B cell (primary cell): ENCODE measurements at regions not wholly inside any gene's neighbourhood (a gene's known extent, or its start where the extent isn't known, plus 50 kb on each side); places are given as distances from the start of the nearest gene placed in this dataset.

Experiments used
- ATAC-seq: fragments of 200-7000 bp; cut with Tn5 transposase; one replicate; pipeline ENCODE4 v1.10.0; 2021; ENCODE audit warnings: low read depth, mild to moderate bottlenecking, moderate number of reproducible peaks, moderate library complexity
- CTCF ChIA-PET: fragments of 350-600 bp; sonication (Branson Sonifier 250); formaldehyde crosslinking; loops from one replicate; lab custom pipeline; 2021; ENCODE audit warnings: antibody characterized with exemption, inconsistent platforms; lab: Charles Lee
- POLR2A ChIA-PET: fragments of 350-600 bp; sonication (Branson Sonifier 250); formaldehyde crosslinking; loops from one replicate; lab custom pipeline; 2021; ENCODE audit warnings: antibody characterized with exemption; lab: Charles Lee
- DNase-seq: peaks from one replicate; pipeline ENCODE4 v3.0.0; 2013
- H2AFZ ChIP-seq: 2 replicates; pipeline ENCODE4 v1.6.1; 2012; ENCODE audit warnings: mild to moderate bottlenecking, low read depth, low read length; ENCODE audit not compliant: insufficient read depth, poor library complexity, severe bottlenecking
- H3K27ac ChIP-seq, 2 donors: 1 replicate in 1 of 2; 2 replicates in 1 of 2; pipeline ENCODE4 v1.5.1; 2012 to 2013; ENCODE audit warnings: low read length in 2 of 2, mild to moderate bottlenecking in 2 of 2, moderate library complexity in 1 of 2
- H3K27me3 ChIP-seq, 4 experiments: fragments of 200-600 bp in 1 of 4; sonication (generic) in 1 of 4; replicated peaks in 1 of 4; 1 replicate in 2 of 4; 2 replicates in 2 of 4; pipeline versions ENCODE4 v1.6.1 to v1.7.0; 2013 to 2016; ENCODE audit warnings: low read length in 3 of 4, mild to moderate bottlenecking in 2 of 4, mixed read lengths in 1 of 4, moderate library complexity in 1 of 4; ENCODE audit not compliant: insufficient read depth in 4 of 4, control insufficient read depth in 3 of 4; ENCODE audit errors: control extremely low read depth in 1 of 4
- H3K36me3 ChIP-seq, 2 experiments: replicated peaks in 1 of 2; 1 replicate in 1 of 2; 2 replicates in 1 of 2; pipeline versions ENCODE4 v1.6.1 to v1.7.1; 2013; ENCODE audit warnings: low read length in 1 of 2; ENCODE audit not compliant: insufficient read depth in 2 of 2, control insufficient read depth in 1 of 2; ENCODE audit errors: control extremely low read depth in 1 of 2, extremely low read depth in 1 of 2
- H3K4me1 ChIP-seq, 2 donors: fragments of 200-600 bp in 1 of 2; sonication (generic) in 1 of 2; 1 replicate in 1 of 2; 2 replicates in 1 of 2; pipeline versions ENCODE4 v1.5.1 to v1.6.1; 2013 to 2017; ENCODE audit warnings: low read length in 2 of 2; ENCODE audit not compliant: control insufficient read depth in 2 of 2, insufficient read depth in 2 of 2
- H3K4me2 ChIP-seq: replicated peaks from 2 replicates; pipeline ENCODE3; 2012; ENCODE audit warnings: mild to moderate bottlenecking, low read depth, low read length; ENCODE audit not compliant: poor library complexity, severe bottlenecking
- H3K4me3 ChIP-seq, 5 experiments: fragments of 200-600 bp in 1 of 5; sonication (generic) in 1 of 5; 1 replicate in 3 of 5; 2 replicates in 2 of 5; pipeline versions ENCODE4 v1.5.1 to v1.7.0; 2011 to 2016; ENCODE audit warnings: low read length in 4 of 5, mild to moderate bottlenecking in 4 of 5, low read depth in 2 of 5, control low read depth in 1 of 5, moderate library complexity in 1 of 5; ENCODE audit not compliant: insufficient read depth in 1 of 5; ENCODE audit errors: control extremely low read depth in 1 of 5, extremely low read depth in 1 of 5
- H3K79me2 ChIP-seq: fragments of 200-600 bp; sonication (generic); one replicate; pipeline ENCODE4 v1.6.0; 2016; ENCODE audit warnings: low read length; ENCODE audit not compliant: control insufficient read depth, insufficient read depth
- H3K9ac ChIP-seq: fragments of 200-600 bp; sonication (generic); 2 replicates; pipeline ENCODE4 v1.6.1; 2017; ENCODE audit warnings: mild to moderate bottlenecking, low read length, moderate library complexity
- H3K9me3 ChIP-seq, 3 donors: one replicate each; pipeline versions ENCODE4 v1.6.1 to v1.7.1; 2013; ENCODE audit warnings: low read length in 2 of 3; ENCODE audit not compliant: control insufficient read depth in 2 of 3, insufficient read depth in 1 of 3; ENCODE audit errors: control extremely low read depth in 1 of 3
- H4K20me1 ChIP-seq: 2 replicates; pipeline ENCODE4 v1.6.0; 2012; ENCODE audit warnings: mild to moderate bottlenecking, low read length; ENCODE audit not compliant: insufficient read depth, control insufficient read depth, poor library complexity, severe bottlenecking
- H3K27ac Mint-ChIP-seq: one replicate; pipeline ENCODE4 v1.8.0; 2021; ENCODE audit warnings: mixed read lengths
- H3K27me3 Mint-ChIP-seq: one replicate; pipeline ENCODE4 v1.8.0; 2021; ENCODE audit warnings: mixed read lengths
- H3K4me1 Mint-ChIP-seq: one replicate; pipeline ENCODE4 v1.8.0; 2021; ENCODE audit warnings: mixed read lengths
- H3K4me3 Mint-ChIP-seq: one replicate; pipeline ENCODE4 v1.8.0; 2021; ENCODE audit warnings: mixed read lengths
- H3K9me3 Mint-ChIP-seq: one replicate; pipeline ENCODE4 v1.8.0; 2022; ENCODE audit warnings: mixed read lengths; ENCODE audit not compliant: insufficient read depth
- EZH2 ChIP-seq: IDR thresholded peaks from 2 replicates; pipeline ENCODE4 v1.6.1; 2012; ENCODE audit warnings: borderline replicate concordance, low read depth, mild to moderate bottlenecking, moderate library complexity, low read length; ENCODE audit not compliant: insufficient read depth, poor library complexity, severe bottlenecking
- WGBS: methylation state at CpG from one replicate; pipeline ENCODE4 v1.1.5; 2013; ENCODE audit warnings: missing lambda C conversion rate; ENCODE audit not compliant: insufficient coverage; 5-methylcytosine and 5-hydroxymethylcytosine counted together
- intact Hi-C: fragments of 100-400 bp; cut with micrococcal nuclease; formaldehyde crosslinking; loops from one replicate; pipeline ENCODE4 v1.10.0; 2022
- TF ChIP-seq, protein P1 (sequence below): fragments of 200-600 bp; IDR thresholded peaks from one replicate; pipeline ENCODE4 v1.8.0; 2022; ENCODE audit warnings: antibody characterized with exemption, mild to moderate bottlenecking

DNA sequence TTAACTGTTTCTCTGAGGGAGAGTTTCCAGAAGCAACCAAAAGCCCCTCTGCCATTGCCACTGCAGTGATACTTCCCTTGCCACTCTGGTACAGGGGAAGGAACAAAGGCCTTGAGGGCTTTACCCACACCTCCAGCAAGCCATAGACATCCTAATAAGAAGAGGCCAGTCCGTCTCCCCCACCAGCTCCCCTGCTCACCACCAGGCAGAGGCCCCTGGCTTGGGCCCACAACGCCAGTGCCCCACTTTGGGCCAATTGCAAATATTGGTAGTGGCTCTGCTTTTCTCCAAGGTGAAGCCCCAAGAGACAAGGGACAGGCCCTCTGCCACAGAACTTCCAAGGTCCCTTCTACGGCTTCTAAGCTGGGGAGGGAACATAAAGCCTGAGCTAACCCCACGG is 833.0 kb downstream of the DACH1 start:
- ChIA-PET CTCF (no interaction called here), POLR2A (no interaction called here)
- Mint-ChIP-seq H3K4me1 (no peaks in the 10 kb centered on the region), H3K9me3 (peaks cover 9% of the 10 kb centered on the region), H3K27me3 (no peaks in the 10 kb centered on the region), H3K27ac (no peak overlapping the region), H3K4me3 (no peak overlapping the region)
- 83% methylated on average over 3 of the region's 4 CpGs for WGBS
- intact Hi-C loops: no loop called here
- no peak overlapping the region for H3K4me3 ChIP-seq
- H3K4me2 ChIP-seq: no peak overlapping the region
- H2AFZ ChIP-seq: no peak overlapping the region
- H3K27ac ChIP-seq: no peak overlapping the region
- no peaks in the 10 kb centered on the region for H3K36me3 ChIP-seq
- peaks cover 0 to 23% (median 1%) of the 10 kb centered on the region in 3 donors for H3K9me3 ChIP-seq
- ATAC-seq (no peak), DNase-seq (no peak)
- H3K4me1 ChIP-seq: no peaks in the 10 kb centered on the region
- no peaks in the 10 kb centered on the region for H3K79me2 ChIP-seq
- H3K27me3 ChIP-seq: no peaks in the 10 kb centered on the region
- no peak overlapping the region for H3K9ac ChIP-seq
- TF ChIP-seq, protein P1, sequence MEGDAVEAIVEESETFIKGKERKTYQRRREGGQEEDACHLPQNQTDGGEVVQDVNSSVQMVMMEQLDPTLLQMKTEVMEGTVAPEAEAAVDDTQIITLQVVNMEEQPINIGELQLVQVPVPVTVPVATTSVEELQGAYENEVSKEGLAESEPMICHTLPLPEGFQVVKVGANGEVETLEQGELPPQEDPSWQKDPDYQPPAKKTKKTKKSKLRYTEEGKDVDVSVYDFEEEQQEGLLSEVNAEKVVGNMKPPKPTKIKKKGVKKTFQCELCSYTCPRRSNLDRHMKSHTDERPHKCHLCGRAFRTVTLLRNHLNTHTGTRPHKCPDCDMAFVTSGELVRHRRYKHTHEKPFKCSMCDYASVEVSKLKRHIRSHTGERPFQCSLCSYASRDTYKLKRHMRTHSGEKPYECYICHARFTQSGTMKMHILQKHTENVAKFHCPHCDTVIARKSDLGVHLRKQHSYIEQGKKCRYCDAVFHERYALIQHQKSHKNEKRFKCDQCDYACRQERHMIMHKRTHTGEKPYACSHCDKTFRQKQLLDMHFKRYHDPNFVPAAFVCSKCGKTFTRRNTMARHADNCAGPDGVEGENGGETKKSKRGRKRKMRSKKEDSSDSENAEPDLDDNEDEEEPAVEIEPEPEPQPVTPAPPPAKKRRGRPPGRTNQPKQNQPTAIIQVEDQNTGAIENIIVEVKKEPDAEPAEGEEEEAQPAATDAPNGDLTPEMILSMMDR: no peak
- TF ChIP-seq EZH2: no peak
- no peaks in the 10 kb centered on the region for H4K20me1 ChIP-seq

DNA sequence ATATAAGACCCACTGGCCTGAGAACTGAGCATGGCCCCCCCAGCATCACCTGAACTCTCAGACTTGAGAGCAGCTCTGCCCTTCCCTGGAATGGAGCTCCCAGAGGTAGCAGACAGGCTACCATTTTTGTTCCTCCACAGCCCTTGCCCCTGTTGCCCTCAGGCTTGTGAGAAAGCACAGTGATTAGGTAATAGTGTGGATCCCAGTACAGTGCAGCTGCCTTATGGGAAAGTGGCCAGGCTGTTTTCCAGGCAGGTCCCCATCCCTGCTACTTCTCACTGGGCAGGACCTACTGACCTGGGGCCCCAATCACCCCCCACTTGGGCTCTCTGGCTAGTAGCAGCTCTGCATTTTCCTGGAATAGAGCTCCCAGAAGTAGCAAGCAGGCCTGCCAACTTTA is 834.0 kb downstream of the DACH1 start:
- Histone ChIP-seq H3K9ac (no peak overlapping the region), H3K27ac (no peak overlapping the region), H3K79me2 (no peaks in the 10 kb centered on the region), H3K27me3 (no peaks in the 10 kb centered on the region), H3K4me1 (no peaks in the 10 kb centered on the region), H3K9me3 (peaks cover 0 to 23% (median 1%) of the 10 kb centered on the region in 3 donors), H2AFZ (no peak overlapping the region), H3K36me3 (no peaks in the 10 kb centered on the region), H4K20me1 (no peaks in the 10 kb centered on the region), H3K4me2 (no peak overlapping the region), H3K4me3 (no peak overlapping the region)
- ChIA-PET CTCF (no interaction called here), POLR2A (no interaction called here)
- ATAC-seq (no peak), DNase-seq (no peak)
- H3K27me3 Mint-ChIP-seq: no peaks in the 10 kb centered on the region
- H3K9me3 Mint-ChIP-seq: peaks cover 12% of the 10 kb centered on the region
- intact Hi-C loops: no loop called here
- H3K4me1 Mint-ChIP-seq: no peaks in the 10 kb centered on the region
- H3K27ac Mint-ChIP-seq: no peak overlapping the region
- no peak overlapping the region for H3K4me3 Mint-ChIP-seq
- TF ChIP-seq, protein P1: no peak
- TF ChIP-seq EZH2: no peak
